Astrocyte (in vitro differentiated cells and primary cell): ENCODE measurements at regions not wholly inside any gene's neighbourhood (a gene's known extent, or its start where the extent isn't known, plus 50 kb on each side); places are given as distances from the start of the nearest gene placed in this dataset.

ENCODE experiments used
- DNase-seq: peaks from one replicate; pipeline ENCODE4 v3.0.0-alpha.2; 2010; ENCODE audit warnings: low read depth
- FAIRE-seq: peaks from 2 replicates; lab custom pipeline; 2011; peaks lifted over from hg19 to GRCh38; lab: Jason Lieb, UNC
- H2AFZ ChIP-seq: 2 replicates; pipeline ENCODE4 v1.6.0; 2012; ENCODE audit warnings: low read depth, low read length, inconsistent platforms
- H3K27ac ChIP-seq: 2 replicates; pipeline ENCODE4 v1.5.1; 2011; ENCODE audit warnings: low read depth, low read length, inconsistent platforms
- H3K27me3 ChIP-seq: 2 replicates; pipeline ENCODE4 v1.6.0; 2011; ENCODE audit warnings: low read length, inconsistent platforms; ENCODE audit not compliant: insufficient read depth
- H3K36me3 ChIP-seq: 2 replicates; pipeline ENCODE4 v1.5.1; 2011; ENCODE audit warnings: low read length, inconsistent platforms; ENCODE audit not compliant: insufficient read depth
- H3K4me1 ChIP-seq: 2 replicates; pipeline ENCODE4 v1.5.1; 2011; ENCODE audit warnings: low read length, inconsistent platforms; ENCODE audit not compliant: insufficient read depth
- H3K4me2 ChIP-seq: 2 replicates; pipeline ENCODE4 v1.6.0; 2012; ENCODE audit warnings: low read length, inconsistent platforms
- H3K4me3 ChIP-seq: 2 replicates; pipeline ENCODE4 v1.5.1; 2011; ENCODE audit warnings: low read depth, mild to moderate bottlenecking, low read length, inconsistent platforms; ENCODE audit not compliant: insufficient read depth
- H3K79me2 ChIP-seq: 2 replicates; pipeline ENCODE4 v1.6.0; 2012; ENCODE audit warnings: mild to moderate bottlenecking, low read length, inconsistent platforms; ENCODE audit not compliant: insufficient read depth
- H3K9ac ChIP-seq: 2 replicates; pipeline ENCODE4 v1.6.0; 2012; ENCODE audit warnings: mild to moderate bottlenecking, low read length, inconsistent platforms
- H3K9me3 ChIP-seq: 2 replicates; pipeline ENCODE4 v1.5.1; 2012; ENCODE audit warnings: low read depth, mild to moderate bottlenecking, low read length, inconsistent platforms; ENCODE audit not compliant: insufficient read depth
- H4K20me1 ChIP-seq: 2 replicates; pipeline ENCODE4 v1.6.0; 2012; ENCODE audit warnings: low read length, inconsistent platforms; ENCODE audit not compliant: insufficient read depth
- H3K27ac Mint-ChIP-seq: one replicate; pipeline ENCODE4 v1.8.0; 2021; ENCODE audit warnings: mild to moderate bottlenecking, mixed read lengths; ENCODE audit not compliant: unreplicated experiment
- H3K27me3 Mint-ChIP-seq: one replicate; pipeline ENCODE4 v1.8.0; 2021; ENCODE audit warnings: low read depth, mixed read lengths; ENCODE audit not compliant: unreplicated experiment
- H3K36me3 Mint-ChIP-seq: one replicate; pipeline ENCODE4 v1.8.0; 2021; ENCODE audit warnings: low read depth, mixed read lengths; ENCODE audit not compliant: unreplicated experiment
- H3K4me1 Mint-ChIP-seq: one replicate; pipeline ENCODE4 v1.8.0; 2021; ENCODE audit warnings: low read depth, mixed read lengths; ENCODE audit not compliant: unreplicated experiment
- H3K4me3 Mint-ChIP-seq: one replicate; pipeline ENCODE4 v1.8.0; 2021; ENCODE audit warnings: mild to moderate bottlenecking, moderate library complexity, mixed read lengths; ENCODE audit not compliant: unreplicated experiment
- H3K9me3 Mint-ChIP-seq: one replicate; pipeline ENCODE4 v1.8.0; 2021; ENCODE audit warnings: mild to moderate bottlenecking, mixed read lengths; ENCODE audit not compliant: unreplicated experiment
- CTCF ChIP-seq: IDR thresholded peaks from 2 replicates; pipeline ENCODE4 v1.5.1; 2011; ENCODE audit warnings: low read depth, mild to moderate bottlenecking, inconsistent platforms, low read length, moderate library complexity; ENCODE audit not compliant: insufficient read depth
- EZH2 ChIP-seq: IDR thresholded peaks from 2 replicates; pipeline ENCODE4 v1.6.1; 2012; ENCODE audit warnings: mild to moderate bottlenecking, low read length, inconsistent platforms; ENCODE audit not compliant: insufficient read depth

DNA sequence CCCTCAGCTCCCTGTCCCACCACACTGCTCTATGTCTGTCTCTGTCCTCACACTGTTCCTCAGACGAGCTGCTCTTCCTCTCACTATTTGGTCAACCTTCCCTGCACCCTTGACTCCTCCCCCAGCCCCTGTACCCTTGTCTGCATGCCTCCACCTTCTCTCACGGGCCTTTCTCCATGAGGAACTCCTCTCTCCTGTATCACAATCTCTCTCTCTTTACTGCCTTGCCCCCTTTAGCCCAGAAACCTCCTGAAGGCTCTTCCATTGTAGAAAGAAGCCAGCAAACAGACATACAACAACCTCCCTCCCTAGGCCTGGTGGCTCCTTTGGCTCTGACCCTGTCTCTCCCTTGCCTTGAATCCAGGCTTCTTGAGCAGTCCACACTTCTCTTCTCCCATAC is 251.6 kb upstream of the CSF3R start:
- FAIRE-seq = no peak
- H3K9me3 ChIP-seq = no peaks in the 10 kb centered on the region

DNA sequence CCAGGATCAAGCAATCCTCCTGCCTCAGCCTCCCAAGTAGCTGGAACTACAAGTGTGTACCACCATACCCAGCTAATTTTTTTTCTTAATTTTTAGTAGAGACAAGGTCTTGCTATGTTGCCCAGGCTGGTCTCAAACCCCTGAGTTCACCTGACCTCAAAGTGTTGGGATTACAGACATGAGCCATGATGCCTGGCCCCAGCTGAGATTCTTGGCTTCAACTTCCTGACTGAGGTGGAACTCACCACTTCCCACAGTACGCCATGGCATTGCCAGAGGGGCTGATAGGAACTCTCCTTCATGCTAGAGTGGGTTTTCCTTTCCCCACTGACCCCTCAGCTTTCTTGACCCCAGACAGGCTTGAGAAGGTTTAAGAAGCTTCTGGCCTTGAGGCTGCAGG is 251.0 kb upstream of the CSF3R start:
- no peaks in the 10 kb centered on the region for H3K4me1 ChIP-seq
- DNase-seq = no peak
- H3K4me3 ChIP-seq = no peak overlapping the region
- H3K27ac Mint-ChIP-seq = no peak overlapping the region
- no peaks in the 10 kb centered on the region for H3K27me3 ChIP-seq
- no peak overlapping the region for H3K27ac ChIP-seq
- H3K4me3 Mint-ChIP-seq = no peak overlapping the region
- no peak overlapping the region for H3K4me2 ChIP-seq
- FAIRE-seq = no peak
- TF ChIP-seq CTCF (no peak), EZH2 (no peak)
- H3K27me3 Mint-ChIP-seq = peaks cover 69% of the 10 kb centered on the region
- no peaks in the 10 kb centered on the region for H4K20me1 ChIP-seq
- peaks cover 4% of the 10 kb centered on the region for H3K9me3 Mint-ChIP-seq
- H3K9me3 ChIP-seq = no peaks in the 10 kb centered on the region
- no peaks in the 10 kb centered on the region for H3K4me1 Mint-ChIP-seq
- no peak overlapping the region for H3K9ac ChIP-seq
- H3K79me2 ChIP-seq = no peaks in the 10 kb centered on the region
- H2AFZ ChIP-seq = no peak overlapping the region
- H3K36me3 Mint-ChIP-seq = no peaks in the 10 kb centered on the region
- no peaks in the 10 kb centered on the region for H3K36me3 ChIP-seq

More for the DNA sequence above, 251.6 kb upstream of the CSF3R start:
- H3K27ac Mint-ChIP-seq = no peak overlapping the region
- H3K9me3 Mint-ChIP-seq = peaks cover 4% of the 10 kb centered on the region
- no peak overlapping the region for H3K9ac ChIP-seq
- H3K4me3 Mint-ChIP-seq = no peak overlapping the region
- H3K27ac ChIP-seq = no peak overlapping the region
- no peak overlapping the region for H3K4me3 ChIP-seq
- H3K4me1 ChIP-seq = no peaks in the 10 kb centered on the region
- H3K27me3 ChIP-seq = no peaks in the 10 kb centered on the region
- no peaks in the 10 kb centered on the region for H3K79me2 ChIP-seq
- no peak overlapping the region for H3K4me2 ChIP-seq
- no peak for DNase-seq
- H3K4me1 Mint-ChIP-seq = no peaks in the 10 kb centered on the region
- no peak for TF ChIP-seq EZH2
- no peak for TF ChIP-seq CTCF
- H3K27me3 Mint-ChIP-seq = peaks cover 68% of the 10 kb centered on the region
- no peaks in the 10 kb centered on the region for H4K20me1 ChIP-seq
- no peaks in the 10 kb centered on the region for H3K36me3 Mint-ChIP-seq
- no peaks in the 10 kb centered on the region for H3K36me3 ChIP-seq
- H2AFZ ChIP-seq = no peak overlapping the region

DNA sequence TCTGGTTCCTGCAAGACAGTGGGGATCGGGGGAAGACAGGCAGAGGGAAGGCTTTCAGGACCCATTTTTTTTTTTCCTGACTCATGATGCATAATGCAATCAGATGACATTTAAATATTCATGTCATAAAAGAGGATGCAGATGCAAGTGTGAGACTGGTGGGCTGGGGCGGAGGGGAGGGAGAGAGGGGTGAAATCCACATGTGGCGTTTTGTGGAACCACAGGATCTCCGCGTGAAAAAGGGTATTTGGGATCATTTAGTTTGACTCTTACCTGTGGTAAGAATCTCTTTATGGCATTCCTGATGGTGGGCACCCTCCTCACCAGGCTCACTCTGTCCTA is 249.3 kb upstream of the CSF3R start:
- Histone ChIP-seq H3K4me2 (no peak overlapping the region), H3K36me3 (no peaks in the 10 kb centered on the region), H3K27ac (no peak overlapping the region), H3K79me2 (no peaks in the 10 kb centered on the region), H3K9ac (no peak overlapping the region), H4K20me1 (no peaks in the 10 kb centered on the region), H3K4me1 (no peaks in the 10 kb centered on the region), H3K27me3 (no peaks in the 10 kb centered on the region), H3K4me3 (no peak overlapping the region), H2AFZ (no peak overlapping the region), H3K9me3 (no peaks in the 10 kb centered on the region)
- Mint-ChIP-seq H3K36me3 (no peaks in the 10 kb centered on the region), H3K9me3 (peaks cover 4% of the 10 kb centered on the region), H3K4me3 (no peak overlapping the region), H3K27me3 (peaks cover 59% of the 10 kb centered on the region), H3K27ac (no peak overlapping the region), H3K4me1 (no peaks in the 10 kb centered on the region)
- no peak for FAIRE-seq
- TF ChIP-seq CTCF = no peak
- DNase-seq = no peak
